IMR-90 (cell line): ENCODE measurements at regions not wholly inside any gene's neighbourhood (a gene's known extent, or its start where the extent isn't known, plus 50 kb on each side); places are given as distances from the start of the nearest gene placed in this dataset.
"Not testable (repeated sequence)": the region's sequence is repeated elsewhere in the genome, so short reads cannot be mapped to it uniquely, and the experiment has no call there.

ENCODE experiments used
- BHLHE40 ChIP-seq: fragments of 150-350 bp; IDR thresholded peaks from 2 replicates; pipeline ENCODE4 v1.6.1; 2016; ENCODE audit warnings: mild to moderate bottlenecking, low read depth, low read length
- CTCF ChIP-seq: conservative IDR thresholded peaks from 2 replicates; pipeline ENCODE4 v1.5.1; 2012; ENCODE audit warnings: mild to moderate bottlenecking, low read depth, low read length, improper control_type of control experiment
- ELK1 ChIP-seq: fragments of 150-350 bp; IDR thresholded peaks from 2 replicates; pipeline ENCODE4 v1.6.1; 2016; ENCODE audit warnings: low read depth, mild to moderate bottlenecking, low read length, moderate library complexity, borderline replicate concordance
- FOS ChIP-seq: fragments of 150-350 bp; IDR thresholded peaks from 2 replicates; pipeline ENCODE4 v1.6.1; 2016; ENCODE audit warnings: low read depth, low read length
- MAFK ChIP-seq: IDR thresholded peaks from 2 replicates; pipeline ENCODE4 v1.6.1; 2012; ENCODE audit warnings: low read depth, low read length, improper control_type of control experiment
- MAZ ChIP-seq: IDR thresholded peaks from 2 replicates; pipeline ENCODE4 v1.6.1; 2012; ENCODE audit warnings: low read depth, mild to moderate bottlenecking, low read length, improper control_type of control experiment, moderate library complexity, borderline replicate concordance
- NFE2L2 ChIP-seq: fragments of 150-350 bp; IDR thresholded peaks from 2 replicates; pipeline ENCODE4 v1.6.1; 2016; ENCODE audit warnings: low read depth, mild to moderate bottlenecking, low read length
- POLR2A ChIP-seq: IDR thresholded peaks from 2 replicates; pipeline ENCODE4 v1.6.1; 2012; ENCODE audit warnings: mild to moderate bottlenecking, low read depth, low read length
- RAD21 ChIP-seq: IDR thresholded peaks from 2 replicates; pipeline ENCODE4 v1.6.1; 2012; ENCODE audit warnings: low read length, improper control_type of control experiment
- RCOR1 ChIP-seq: IDR thresholded peaks from 2 replicates; pipeline ENCODE4 v1.6.1; 2012; ENCODE audit warnings: mild to moderate bottlenecking, low read length, improper control_type of control experiment; ENCODE audit not compliant: insufficient replicate concordance
- RFX5 ChIP-seq: IDR thresholded peaks from 2 replicates; pipeline ENCODE4 v1.8.0; 2012; ENCODE audit warnings: low read depth, mild to moderate bottlenecking, low read length, moderate library complexity
- SMC3 ChIP-seq: fragments of 150-350 bp; IDR thresholded peaks from 2 replicates; pipeline ENCODE4 v1.6.1; 2016; ENCODE audit warnings: low read depth, mild to moderate bottlenecking, antibody characterized with exemption, low read length, moderate library complexity
- USF2 ChIP-seq: fragments of 150-350 bp; IDR thresholded peaks from 2 replicates; pipeline ENCODE4 v1.6.1; 2017; ENCODE audit warnings: mild to moderate bottlenecking, antibody characterized with exemption, low read length, low read depth

GRCh38 chr4:104582056-104582455, 87.4 kb upstream of the CXXC4 start:
- TF ChIP-seq CTCF, RAD21, POLR2A, SMC3, ELK1, RFX5, MAZ, MAFK, USF2, RCOR1, NFE2L2, BHLHE40, FOS: not testable (repeated sequence)
